HG03095 (cell line): ENCODE measurements at regions not wholly inside any gene's neighbourhood (a gene's known extent, or its start where the extent isn't known, plus 50 kb on each side); places are given as distances from the start of the nearest gene placed in this dataset.
"Not testable (repeated sequence)": the region's sequence is repeated elsewhere in the genome, so short reads cannot be mapped to it uniquely, and the experiment has no call there.

Experiments
- ATAC-seq: cut with Tn5 transposase; IDR thresholded peaks from one replicate; pipeline ENCODE4 v1.9.1; 2021; ENCODE audit warnings: moderate library complexity; ENCODE audit not compliant: unreplicated experiment

DNA sequence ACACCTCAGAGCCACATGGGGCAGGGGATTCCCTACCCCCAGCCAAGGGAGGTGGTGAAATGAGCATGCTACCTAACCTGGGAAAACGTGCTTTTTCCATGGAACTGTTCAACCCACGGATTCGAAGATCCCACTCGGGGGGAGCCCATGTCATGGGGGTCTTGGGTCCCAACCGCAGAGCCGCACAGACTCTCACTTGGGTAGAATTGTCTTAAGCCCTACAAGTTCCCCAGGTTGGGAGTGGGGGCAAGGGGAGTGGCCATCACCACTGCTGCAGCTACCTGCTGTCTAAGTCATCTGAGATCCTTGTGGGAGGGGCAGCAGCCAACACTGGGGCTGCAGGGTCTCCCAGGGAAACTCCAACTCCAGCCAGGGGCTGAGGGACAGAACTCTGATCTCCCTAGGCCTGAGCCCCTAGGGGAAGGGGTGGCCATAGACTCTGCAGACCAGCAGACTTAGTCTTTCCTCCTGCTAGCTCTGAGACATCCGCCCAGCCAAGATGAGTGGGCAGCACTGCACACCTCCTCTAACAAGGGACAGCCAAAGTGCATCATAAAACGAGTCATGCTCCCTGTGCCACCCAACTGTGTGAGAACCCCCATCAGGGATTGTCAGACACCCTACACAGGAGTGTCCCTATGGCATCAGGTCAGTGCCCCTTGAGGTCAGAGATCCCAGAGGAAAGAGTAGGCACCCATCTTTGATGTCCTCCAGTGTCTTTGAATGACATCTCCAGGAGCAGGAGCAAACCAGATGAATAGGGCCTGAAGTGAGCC is 610.4 kb upstream of the SLITRK6 start:
- ATAC-seq, result no peak

DNA sequence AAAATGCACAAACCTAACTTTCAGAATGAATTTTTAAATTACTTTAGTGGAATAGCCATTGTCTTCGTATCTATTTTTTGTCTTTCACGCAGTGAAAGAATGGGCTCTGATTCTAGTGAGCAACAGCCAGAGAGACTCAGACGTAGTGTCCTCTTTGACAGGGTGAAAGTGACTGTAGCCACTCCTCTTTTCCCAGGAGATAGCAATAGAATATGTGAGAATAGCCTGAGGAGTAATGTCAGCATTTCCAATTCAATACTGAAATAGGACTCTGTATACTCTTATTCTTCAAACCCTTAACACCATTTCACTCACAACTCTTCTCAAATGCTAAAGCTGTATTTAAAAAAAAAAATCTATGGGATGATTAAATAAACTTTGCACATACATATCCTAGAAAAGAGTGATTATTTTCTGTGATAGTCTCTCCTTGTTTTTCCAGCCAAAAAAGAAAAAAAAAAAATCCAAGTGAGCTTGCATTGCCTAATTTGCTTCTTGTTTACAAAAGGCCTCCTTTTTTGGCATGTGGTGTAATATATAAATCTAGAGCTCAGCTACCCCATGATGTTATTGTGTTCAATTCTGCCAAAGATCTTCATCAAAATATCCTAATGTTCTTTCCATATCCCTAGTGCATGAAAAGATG is 626.1 kb upstream of the SLITRK6 start:
- no peak for ATAC-seq

DNA sequence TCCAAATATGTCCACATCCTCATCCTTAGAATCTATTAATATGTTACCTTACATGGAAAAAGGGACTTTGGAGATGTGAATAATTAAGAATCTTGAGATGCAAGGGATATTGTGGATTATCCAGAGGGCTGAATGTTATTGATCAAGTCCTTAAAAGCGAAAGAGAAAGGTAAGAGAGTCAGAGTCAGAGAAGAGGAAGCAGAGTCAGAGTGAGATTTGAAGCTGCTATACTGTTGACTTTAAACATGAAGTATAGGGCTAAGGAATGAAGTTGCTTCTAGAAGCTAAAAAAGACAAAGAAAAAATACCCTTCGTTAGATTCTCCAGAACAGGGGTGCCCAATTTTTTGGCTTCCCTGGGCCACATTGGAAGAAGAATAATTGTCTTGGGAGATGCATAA is 627.2 kb upstream of the SLITRK6 start:
- ATAC-seq, result no peak

DNA sequence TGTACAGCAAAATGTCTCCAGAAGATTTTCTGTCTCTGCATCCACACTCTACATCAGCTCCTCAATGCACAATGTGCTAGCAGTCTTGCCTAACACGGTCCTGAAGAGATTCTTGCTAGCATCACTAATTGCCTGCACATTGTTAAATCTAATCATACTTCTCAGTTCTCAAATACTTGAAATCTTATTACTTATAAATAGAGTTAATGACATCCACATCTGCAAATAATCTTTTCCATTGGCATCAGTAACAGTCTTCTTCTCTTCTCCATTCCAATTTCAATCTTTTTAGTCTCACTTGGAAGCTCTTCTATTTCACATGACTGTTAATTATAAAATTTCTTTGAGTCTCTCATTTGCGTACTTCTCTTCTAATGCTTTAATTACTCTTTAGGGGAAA is 630.5 kb upstream of the SLITRK6 start:
- no peak for ATAC-seq

DNA sequence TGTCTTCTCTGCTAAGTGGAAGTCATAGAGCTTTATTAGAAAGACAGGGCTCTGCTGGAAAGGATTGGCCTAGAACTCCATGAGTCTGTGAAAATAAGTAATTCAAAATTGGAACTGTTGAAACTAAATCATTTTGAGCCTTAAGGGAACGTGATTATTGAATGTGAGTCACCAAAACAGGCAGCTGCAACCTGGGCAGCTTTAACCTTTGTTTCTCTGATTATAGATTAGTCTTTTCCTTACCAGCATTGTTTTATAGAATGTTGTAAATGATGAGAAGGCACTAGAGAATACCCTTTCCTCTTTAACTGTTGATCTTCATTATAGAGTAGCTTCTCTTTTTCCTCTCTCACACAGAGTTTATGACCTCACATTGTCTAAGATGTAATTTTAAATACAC is 638.8 kb upstream of the SLITRK6 start:
- no peak for ATAC-seq

DNA sequence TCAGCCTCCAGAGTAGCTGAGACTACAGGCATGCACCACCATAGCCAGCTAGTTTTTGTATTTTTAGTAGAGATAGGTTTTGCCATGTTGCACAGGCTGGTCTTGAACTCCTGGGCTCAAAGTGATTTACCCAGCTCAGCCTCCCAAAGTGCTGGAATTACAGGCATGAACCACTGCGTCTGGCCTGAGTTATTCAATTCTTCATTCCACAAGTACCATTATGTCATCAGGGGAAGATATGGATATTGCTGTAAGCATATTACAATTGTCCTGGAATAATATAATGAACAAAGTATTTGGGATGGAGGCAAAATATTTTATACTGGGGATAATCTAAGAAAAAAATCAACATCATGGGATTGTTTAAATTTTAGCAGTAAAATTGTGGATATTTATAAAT is 646.0 kb upstream of the SLITRK6 start:
- no peak for ATAC-seq

DNA sequence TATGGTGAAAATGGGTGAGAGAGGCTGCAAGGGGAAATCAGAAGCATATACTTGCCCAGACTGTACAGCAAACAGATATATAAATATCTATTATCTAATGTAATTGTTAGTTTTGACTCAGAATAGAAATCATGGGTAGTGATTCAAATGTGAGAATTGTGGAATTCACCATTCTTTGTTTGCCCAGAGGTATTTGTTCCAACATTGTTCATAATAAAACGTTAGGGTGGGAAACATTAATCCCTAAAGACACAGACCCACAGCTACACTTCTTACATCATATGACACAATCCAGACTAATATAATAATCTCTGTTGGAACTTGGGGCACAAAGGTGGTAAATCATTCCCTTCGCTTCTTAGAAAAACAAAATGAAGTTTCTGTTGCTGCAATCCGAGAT is 646.5 kb upstream of the SLITRK6 start:
- ATAC-seq, result no peak

DNA sequence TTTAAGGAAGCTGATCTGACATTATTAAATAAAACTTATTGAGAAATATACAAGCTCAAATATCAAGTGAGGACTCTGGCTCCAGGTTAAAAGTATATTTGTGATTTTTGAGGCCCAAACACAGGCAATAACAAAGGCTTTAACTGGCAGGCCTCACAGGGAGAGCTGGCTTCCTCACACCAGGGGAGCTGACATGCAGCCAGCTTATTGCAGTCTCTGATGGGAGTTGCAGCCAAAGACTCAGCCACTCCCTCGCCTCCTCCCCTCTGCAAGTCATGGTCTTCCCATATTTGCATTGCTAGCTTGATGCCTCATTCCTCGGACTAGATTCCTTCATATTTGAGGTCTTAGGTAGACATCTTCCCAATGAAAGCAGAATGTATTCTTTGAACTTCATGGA is 647.1 kb upstream of the SLITRK6 start:
- ATAC-seq, result no peak

DNA sequence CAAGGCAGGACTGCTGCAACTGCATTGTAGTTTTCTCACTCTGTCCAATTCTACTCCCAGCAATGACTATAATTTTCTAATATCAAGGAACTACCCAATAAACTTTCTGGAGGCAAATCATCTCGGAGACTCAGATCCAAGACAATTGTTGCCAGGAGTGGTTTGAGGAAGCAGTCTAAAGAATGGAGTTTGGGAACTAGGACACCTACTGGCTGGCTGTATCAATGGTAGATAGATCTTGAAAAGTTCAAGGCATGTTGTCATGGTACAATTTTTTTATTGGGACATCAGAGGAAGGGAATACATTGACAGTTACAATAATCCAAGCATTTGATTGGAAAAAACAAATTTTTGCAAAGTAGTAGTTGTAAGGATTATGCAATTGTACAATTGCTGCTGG is 648.3 kb upstream of the SLITRK6 start:
- no peak for ATAC-seq

DNA sequence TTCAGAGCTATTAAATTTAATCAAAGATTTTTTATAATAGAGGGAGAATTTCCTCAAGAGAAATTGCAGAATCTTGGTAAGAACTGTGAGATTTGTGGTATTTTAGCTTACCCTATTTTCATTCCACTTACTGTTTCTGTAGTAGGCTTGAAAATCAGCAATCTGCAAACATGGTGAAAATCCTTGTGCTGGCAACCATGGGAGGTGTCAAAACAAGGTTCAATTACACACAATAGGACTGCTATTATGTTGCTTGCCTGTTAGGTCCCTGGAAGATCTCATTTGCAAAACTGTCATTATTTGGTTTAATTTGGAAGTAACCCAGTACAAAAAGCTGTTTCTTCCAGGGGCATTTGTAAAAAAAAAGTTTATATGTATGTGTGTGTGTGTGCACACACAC is 662.8 kb upstream of the SLITRK6 start:
- ATAC-seq, result no peak

DNA sequence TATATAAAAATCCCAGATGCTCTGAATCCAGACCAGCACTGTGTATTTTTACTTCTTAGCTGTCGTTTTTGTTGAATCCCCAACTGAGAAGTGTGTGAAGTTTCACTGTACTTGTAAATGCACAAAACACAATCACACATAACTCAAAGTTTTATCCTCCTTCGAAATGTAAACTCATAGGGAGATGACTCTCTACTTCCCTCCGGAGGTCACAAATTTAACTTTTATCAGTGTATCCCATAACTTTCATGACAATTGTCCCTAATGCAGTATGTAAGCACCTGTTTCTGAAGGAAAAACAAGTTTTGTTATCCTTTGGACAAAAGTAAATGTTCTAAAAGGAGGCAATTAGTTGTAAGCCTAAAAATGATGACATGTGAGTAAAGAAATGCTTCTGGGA is 665.0 kb upstream of the SLITRK6 start:
- no peak for ATAC-seq

DNA sequence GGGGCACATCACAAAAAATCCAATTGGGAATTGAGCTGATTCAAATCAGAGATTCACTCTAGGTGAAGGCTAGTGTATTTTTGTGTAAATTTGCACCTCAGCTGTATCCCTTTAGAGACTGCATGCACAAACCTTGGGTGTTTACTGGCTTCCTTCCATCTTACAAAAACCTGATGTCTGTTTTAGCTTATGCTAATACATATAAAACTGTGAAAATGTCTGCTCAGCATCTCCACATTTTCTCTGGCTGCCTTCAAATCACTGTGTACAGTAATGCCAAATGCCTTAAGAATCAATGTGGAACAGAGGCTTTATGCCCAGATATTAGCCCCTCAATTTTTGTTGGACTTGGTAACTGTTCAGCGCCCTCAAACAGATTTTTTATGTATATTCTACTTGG is 675.8 kb upstream of the SLITRK6 start:
- no peak for ATAC-seq

DNA sequence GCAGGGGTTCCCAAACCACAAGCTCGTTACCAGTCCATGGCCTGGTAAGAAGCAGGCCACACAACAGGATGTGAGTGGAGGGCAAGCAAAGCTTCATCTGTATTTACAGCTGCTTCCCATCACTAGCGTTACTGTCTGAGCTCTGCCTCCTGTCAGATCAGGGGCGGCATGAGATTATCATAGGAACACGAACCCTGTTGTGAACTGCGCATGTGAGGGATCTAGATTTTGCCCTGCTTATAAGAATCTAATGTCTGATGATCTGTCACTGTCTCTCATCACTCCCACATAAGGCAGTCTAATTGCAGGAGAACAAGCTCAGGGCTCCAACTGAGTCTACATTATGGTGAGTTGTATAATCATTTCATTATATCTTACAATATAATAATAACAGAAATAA is 677.4 kb upstream of the SLITRK6 start:
- ATAC-seq, result no peak

DNA sequence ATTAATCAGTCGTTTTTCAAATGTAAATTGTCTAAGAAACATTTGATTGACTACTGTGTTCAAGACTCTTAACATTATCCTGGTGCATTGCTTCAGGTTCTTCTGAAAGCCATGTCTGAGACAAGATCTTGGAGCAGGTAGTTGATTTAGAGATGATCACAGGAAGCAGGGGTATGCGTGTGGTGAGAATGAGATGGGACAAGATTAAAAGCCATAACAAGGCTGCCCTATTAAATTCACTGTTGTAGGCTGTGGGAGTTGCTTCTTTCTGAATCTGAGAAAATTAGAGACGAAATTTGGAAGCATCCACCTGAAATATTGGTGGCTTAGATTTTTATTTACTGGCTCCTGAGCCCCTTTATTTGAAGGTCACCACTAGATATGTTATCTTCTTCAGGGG is 687.4 kb upstream of the SLITRK6 start:
- ATAC-seq, result no peak

DNA sequence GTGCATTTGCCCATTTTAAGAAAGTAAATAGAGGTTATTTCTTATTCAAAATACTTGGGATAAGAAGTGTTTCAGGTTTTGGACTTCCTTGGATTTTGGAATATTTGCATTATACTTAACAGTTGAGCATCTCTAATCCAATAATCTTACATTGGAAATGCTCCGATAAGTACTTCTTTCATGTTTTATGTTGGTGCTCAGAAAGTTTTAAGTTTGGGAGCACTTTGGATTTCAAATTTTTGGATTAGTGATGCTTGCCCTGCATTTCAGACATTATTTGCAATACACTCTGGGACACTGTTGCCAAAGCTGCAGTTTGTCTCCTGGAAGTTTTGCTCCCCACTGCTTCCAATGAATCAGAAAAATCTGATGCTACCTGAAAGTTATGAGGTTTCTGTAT is 691.9 kb upstream of the SLITRK6 start:
- no peak for ATAC-seq

DNA sequence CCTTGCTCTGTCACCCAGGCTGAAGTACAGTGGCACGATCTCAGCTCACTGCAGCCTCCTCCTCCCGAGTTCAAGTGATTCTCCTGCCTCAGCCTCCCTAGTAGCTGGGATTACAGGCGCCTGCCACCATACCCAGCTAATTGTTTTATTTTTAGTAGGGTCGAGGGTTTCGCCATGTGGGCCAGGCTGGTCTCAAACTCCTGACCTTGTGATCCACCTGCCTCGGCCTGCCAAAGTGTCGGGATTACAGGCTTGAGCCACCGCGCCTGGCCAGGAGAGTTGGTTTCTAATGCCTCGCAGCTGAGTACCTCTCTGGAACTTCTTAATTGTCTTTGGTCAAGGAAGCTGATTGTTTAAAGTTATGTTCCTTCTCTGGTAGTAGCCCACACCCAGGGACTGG is 702.7 kb upstream of the SLITRK6 start:
- ATAC-seq, result not testable (repeated sequence)

DNA sequence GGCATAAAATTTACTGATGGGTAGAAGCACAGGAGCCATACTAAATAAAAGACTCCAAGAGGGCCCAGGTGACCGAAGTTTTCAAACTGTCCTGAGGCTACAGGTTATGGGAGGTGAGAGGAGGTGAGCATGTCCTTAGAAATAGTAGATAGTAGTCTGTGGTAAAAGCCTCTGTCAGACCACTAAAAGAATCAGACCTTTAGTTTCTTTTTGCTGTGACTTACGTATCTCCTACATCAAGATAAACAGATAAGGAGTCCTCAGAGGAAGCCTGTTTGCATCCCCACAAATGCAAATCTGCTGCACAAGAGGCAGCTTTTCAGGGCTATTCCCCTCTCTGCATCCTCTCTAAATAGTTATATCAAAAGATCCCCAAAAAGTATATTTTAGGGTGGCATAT is 711.6 kb upstream of the SLITRK6 start:
- ATAC-seq, result no peak

DNA sequence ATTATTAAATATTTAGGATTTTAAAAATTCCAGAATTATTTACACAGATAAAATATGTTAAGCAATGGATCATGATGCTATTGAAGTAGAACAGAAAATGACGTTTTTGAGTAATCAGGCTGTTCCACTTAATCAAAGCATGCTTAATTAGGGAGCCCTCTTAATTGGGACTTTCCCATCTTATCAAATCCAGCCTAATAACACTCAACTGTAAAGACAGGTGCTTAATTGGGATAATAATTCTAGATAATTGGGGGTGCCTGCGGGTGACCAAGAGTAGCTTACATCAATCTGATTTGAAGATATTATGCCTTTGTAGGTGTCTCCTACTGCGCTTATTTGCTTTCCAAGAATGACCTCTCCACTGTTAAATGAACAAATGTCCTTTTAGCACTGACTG is 742.2 kb upstream of the SLITRK6 start:
- ATAC-seq, result no peak

DNA sequence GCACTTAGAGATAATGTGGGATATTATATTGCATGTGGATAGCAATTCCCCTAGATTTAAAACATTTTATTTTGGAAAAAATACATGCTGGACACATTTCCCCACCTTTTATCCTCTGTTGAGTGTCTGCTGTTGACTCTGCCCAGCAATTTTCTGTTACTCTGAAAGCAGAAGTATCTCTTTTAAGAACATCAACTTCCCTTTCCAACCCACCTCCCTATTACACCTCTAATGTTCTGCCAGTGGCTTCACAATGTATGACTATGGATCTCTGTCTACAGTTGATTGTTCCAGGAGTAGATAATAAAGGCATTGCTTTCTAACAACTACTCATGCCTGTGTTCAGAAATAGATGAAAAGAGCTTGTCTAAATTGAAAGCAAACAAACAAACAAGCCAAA is 754.8 kb upstream of the SLITRK6 start:
- no peak for ATAC-seq

DNA sequence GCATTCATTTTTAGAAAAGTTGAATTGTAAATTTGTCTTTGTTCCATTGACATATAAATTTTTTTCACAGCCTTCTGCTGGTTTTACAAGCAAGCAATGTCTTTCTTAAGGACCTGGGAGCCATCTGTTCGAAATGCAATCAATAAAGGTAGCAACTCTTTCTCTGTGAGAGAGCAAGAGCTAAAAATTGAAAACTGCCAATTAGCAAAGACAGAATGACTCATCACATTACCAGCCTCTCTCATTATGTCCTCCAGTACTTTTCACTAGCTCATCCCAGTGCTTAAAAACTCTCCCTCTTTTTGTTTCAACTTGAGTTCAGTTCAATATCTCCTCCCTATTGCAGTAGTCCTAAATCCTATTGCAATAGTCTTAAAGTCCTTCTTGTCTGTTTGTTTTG is 760.7 kb upstream of the SLITRK6 start:
- no peak for ATAC-seq

DNA sequence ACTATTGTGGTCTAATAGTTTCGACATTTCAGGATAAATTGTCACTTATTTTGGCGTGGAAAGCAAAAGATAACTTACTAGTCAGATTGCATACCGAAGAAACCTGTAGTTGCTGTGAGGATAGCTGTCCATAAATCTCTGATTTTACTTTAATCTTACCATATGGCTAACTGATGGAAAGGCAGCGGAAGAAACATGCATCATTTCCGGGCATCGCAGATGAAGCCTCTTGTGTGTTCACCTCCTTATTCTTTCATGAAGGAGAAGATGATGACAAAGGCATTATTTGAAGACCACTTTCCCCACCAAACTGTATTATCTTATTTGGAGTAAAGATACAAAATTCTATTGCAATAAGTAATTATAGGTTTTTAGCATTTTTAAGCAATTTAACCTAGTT is 763.6 kb upstream of the SLITRK6 start:
- no peak for ATAC-seq

DNA sequence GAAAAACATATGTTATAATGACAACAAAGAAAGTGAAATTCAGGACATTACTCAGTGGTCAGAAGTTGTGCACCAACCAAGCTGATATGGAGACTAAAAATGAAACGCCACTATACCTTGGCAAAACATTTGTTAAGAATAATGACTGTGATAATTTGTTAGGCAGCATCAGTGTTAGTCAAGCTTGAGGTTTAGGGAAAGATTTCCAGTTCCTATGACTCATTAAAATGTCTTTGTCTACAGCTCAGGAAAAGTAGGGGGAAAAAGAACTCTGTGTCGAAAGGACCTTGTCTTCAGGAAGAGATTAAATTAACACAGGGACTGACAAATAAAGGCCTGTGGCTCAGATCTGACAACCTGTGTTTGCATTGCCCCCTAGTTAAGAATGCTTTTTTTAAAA is 764.1 kb upstream of the SLITRK6 start:
- ATAC-seq, result no peak

DNA sequence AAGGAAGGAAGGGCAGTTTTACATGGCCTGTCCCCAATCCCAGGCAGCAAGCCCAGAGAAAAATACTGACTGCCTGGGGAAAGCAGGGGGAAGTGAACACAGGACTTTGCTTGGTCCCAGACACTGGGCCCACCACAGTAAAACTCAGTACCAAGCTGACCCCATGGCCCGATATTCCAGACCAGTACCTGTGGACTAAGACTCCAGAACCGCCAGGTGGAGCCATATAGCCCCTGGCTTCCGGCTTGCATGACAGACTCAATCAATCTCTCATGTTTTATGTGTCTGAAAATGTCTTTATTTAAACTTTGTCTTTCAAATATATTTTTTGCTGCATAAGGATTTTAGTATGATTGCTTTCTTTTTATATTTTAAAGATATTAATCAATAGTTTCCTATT is 767.9 kb upstream of the SLITRK6 start:
- no peak for ATAC-seq
